GM19324 (cell line): ENCODE measurements at regions not wholly inside any gene's neighbourhood (a gene's known extent, or its start where the extent isn't known, plus 50 kb on each side); places are given as distances from the start of the nearest gene placed in this dataset.
A peak's percentile ranks its signal among the peaks of the same experiment; 100 is the strongest.
"Not testable (repeated sequence)": the region's sequence is repeated elsewhere in the genome, so short reads cannot be mapped to it uniquely, and the experiment has no call there.

Experiments
- ATAC-seq: cut with Tn5 transposase; IDR thresholded peaks from one replicate; pipeline ENCODE4 v1.9.1; 2021; ENCODE audit warnings: mild to moderate bottlenecking, moderate library complexity; ENCODE audit not compliant: unreplicated experiment, low FRiP score

DNA sequence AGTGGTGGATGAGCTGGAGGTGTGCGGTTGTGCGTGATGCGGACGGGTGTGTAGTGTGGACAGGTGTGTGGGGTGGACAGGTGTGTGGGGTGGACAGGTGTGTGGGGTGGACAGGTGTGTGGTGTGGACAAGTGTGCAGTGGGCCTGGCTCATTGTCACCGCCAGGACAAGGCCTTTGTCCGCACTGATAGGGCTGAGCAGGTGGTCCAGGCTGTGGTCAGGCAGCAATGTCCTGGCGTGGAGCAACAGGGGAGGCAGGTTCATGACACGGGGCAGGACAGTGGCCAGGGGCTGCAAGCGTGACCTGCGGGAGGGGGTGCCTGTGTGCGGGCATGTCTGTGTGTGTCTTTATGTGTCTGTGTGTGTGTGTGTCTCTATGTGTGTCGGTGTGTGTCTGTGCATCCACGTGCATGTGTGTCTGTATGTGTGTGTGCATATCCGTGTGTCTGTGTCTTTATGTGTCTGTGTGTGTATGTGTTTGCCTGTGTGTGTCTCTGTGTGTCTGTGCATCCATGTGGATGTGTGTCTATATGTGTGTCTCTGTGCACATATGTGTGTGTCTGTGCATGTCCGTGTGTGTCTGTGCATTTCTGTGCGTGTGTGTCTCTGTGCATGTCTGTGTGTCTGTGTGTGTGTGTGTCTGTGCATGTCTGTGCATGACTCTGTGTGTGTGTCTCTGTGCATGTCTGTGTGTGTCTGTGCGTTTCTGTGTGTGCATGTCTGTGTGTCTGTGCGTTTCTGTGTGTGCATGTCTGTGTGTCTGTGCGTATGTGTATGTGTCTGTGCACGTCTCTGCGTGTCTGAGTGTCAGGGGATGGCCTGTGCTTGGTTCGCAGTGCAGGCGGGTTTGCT, 161.0 kb downstream of the TMEM121 start:
- ATAC-seq: not testable (repeated sequence)

DNA sequence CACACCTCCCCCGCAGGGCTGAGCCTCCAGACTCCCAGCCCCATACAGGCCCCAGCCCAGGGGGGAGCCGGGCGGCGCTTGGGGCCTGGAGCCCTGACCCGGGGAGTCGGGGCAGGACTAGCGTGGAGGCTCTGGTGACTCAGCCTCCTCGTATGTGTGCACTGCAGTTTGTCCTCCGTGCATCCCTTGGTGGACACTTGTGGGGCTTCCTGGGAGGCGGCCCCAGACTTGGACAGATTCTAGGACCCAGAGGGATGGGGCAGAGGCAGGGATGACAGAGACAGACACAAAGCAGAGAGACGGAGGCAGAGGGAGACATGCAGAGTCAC, 161.6 kb downstream of the TMEM121 start:
- ATAC-seq: peak; percentile 32

DNA sequence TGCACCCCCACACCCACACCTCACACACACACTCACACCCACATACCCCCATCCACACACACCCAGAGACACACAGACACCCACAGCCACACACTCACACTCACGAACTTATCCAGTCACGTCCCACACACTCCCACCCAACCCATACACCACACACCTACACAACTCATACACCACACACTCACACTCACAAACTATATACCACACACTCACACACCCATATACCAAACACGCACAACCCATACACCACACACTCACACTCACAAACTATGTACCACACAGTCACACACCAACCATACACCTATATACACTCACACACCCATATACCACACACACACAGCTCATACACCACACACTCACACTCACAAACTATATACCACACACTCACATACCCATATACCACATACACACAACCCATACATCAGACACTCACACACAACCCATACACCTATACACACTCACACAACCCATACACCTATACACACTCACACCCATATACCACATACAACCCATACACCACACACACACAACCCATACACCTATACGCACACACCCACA, 162.4 kb downstream of the TMEM121 start:
- ATAC-seq: not testable (repeated sequence)

DNA sequence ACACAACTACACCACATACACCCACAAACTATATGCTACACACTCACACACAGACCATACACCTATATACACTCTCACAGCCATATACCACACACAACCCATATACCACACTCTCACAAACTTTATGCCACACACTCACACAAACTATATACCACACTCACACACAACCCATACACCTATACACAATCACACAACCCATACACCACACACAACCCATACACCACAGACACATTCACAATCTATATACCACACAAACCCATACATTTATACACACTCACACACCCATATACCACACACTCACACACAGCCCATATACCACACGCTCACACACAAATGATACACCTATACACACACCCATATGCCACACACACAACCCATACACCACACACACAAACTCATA, 163.3 kb downstream of the TMEM121 start:
- ATAC-seq: no peak

DNA sequence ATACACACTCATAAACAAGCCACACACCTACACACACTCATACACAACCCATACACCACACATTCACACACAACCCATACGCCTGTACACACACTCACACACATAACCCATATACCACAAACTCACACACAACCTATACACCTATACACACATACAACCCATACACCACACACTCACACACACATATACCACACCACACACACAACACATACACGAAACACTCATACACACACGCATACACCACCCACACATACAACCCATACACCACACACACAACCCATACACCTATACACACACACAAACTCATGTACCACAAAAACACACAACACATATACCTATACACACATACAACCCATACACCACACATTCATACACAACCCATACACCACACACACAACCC, 164.3 kb downstream of the TMEM121 start:
- no peak for ATAC-seq

DNA sequence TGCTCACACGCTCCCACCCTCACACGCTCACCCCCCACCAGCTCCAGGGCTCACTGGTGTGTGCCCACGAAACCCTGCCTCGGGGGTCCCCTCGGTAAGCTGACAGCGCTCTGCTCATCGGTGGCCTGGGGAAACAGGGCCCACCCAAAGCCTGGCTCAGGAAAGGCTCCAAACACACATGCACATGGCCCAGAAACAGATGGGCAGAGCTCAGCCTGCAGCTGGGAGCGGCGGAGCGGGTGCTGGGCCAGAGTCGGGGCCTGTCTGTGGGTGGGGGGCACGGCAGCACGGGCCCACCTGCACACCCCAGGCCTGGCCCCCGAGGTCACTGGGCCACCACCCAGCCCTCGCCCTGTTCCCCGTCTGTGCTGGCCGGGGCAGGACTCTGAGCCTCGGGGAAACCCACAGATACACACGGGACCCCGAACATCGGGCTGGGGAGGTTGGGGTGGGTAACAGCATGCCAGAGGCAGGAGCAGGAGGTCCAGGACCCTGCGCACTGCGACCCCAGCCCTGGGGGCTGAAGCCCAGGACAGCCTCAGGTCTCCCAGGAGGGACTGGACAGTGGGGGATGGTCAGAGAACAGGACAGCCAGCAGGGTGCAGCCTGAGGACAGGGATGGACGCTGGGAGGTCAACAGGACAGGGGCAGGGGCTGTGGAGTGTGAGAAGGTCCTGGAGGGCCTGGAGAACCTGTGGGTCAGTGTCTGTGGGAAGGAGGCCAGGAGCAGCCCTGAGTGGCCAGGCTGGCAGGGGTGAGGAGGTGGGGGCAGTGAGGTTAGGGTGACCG, 165.1 kb downstream of the TMEM121 start:
- not testable (repeated sequence) for ATAC-seq

DNA sequence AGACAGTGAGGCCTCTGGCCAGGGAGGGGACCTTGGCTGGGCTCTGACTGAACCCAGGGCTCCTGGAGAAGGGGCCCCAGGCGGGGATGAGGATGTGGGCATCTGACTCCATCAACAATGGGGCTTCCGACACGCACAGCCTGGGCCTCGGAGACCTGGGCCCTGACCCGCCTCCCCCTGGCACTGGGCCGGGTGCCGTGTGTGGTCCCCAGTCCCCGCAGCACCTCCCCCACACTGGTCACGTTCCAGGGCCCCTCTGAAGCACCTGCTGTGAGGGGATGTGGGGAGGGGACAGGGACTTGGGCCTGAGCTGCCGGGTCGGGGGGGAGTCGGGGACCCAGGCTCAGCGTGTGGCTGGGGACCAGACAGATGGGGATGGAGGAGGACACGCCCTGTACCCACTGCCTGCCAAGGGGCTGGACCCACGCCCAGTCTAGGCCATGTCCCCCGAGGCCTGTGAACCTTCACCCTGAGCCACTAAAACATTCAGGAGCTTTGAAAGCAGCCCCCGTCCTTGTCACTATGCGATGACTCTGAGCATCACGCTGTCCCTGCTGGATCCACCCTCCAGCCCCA, 165.8 kb downstream of the TMEM121 start:
- ATAC-seq: not testable (repeated sequence)

DNA sequence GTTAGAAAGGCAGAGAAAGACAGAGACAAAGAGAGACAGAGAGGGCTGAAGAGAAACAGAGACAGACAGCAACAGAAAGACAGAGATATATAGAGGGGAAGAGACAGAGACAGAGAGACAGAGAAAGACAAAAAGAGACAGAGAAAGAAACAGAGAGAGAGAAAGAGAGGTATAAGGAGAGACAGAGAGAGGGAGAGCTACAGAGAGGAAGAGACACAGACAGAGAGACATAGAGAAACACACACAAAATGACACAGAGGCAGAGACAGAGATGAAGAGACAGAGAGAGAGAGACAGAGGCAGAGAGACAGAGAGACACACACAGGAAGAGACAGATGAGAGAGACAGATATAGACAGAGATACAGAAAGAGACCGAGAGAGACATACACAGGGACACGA, 168.6 kb downstream of the TMEM121 start:
- ATAC-seq: no peak

DNA sequence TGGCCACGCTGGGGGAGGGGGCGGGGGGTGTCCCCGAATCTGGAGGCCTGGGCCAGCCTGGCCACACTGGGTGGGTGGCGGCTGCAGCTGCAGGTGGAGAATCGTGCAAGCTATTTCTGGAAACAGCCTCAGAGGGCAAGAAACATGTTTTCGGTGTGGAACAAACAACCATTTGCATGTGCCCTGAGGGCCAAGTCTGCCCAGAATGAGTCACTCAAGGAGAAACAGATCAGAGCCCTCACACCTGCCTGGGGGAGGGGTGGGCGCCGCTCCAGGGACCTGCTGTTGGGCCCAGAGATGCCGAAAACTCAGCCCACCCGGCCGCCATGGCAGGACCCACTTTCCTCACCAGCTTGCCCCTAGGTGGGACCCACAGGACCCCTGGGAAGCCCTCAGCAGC, 170.0 kb downstream of the TMEM121 start:
- ATAC-seq: peak; percentile 60

DNA sequence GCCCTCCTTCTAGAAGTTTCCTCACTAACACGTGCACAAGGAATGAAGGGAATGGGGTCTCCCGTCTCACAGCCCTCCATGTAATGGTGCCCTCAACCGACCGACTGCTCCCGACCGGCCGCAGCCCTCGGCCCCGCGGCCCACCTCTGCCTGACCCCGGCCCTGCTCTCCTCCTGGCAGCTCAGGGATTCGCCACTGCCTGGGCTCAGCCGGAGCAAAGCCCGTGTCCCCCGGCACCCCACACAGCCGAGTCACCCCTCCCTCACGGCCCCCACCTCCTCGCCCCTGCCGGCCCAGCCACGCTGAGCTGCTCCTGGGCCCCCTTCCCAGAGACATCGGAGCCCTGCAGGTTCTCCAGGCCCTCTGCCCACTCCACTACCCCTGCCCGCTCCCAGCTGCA, 171.0 kb downstream of the TMEM121 start:
- not testable (repeated sequence) for ATAC-seq

DNA sequence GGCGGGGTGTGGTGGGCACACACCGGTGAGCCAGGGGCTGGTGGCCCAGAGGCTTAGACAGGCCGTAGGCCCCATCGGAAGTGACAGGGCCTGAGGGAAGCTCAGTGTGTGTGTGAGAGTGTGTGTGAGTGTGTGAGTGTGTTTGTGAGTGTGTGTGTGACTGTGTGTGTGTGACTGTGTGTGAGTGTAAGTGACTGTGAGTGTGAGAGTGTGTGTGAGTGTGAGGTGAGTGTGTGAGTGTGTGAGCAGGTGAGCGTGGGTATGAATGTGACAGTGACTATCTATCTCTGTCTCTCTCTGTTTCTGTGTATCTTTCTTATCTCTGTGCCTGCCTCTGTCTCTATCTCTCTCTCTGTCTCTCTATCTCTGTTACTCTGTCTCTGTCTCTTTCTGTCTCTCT, 171.6 kb downstream of the TMEM121 start:
- not testable (repeated sequence) for ATAC-seq

DNA sequence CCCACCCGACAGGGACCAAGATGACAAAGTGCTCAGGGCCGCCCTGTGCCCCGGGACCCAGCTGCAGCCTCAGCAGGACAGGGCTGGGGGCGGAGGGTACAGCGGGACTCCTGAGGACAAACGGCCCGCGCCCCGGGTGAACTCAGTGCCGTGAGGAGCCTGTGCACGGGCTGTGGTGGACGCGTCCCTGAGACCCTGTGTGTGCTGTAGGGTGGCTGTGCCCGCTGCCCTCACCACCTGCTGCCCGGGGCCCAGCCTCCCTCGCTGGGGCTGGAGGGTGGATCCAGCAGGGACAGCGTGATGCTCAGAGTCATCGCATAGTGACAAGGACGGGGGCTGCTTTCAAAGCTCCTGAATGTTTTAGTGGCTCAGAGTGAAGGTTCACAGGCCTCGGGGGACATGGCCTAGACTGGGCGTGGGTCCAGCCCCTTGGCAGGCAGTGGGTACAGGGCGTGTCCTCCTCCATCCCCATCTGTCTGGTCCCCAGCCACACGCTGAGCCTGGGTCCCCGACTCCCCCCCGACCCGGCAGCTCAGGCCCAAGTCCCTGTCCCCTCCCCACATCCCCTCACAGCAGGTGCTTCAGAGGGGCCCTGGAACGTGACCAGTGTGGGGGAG, 172.7 kb downstream of the TMEM121 start:
- ATAC-seq: not testable (repeated sequence)

DNA sequence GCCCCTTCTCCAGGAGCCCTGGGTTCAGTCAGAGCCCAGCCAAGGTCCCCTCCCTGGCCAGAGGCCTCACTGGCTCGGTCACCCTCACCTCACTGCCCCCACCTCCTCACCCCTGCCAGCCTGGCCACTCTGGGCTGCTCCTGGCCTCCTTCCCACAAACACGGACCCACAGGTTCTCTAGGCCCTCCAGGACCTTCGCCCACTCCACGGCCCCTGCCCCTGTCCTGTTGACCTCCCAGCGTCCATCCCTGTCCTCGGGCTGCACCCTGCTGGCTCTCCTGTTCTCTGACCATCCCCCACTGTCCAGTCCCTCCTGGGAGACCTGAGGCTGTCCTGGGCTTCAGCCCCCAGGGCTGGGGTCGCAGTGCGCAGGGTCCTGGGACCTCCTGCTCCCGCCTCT, 173.3 kb downstream of the TMEM121 start:
- not testable (repeated sequence) for ATAC-seq

DNA sequence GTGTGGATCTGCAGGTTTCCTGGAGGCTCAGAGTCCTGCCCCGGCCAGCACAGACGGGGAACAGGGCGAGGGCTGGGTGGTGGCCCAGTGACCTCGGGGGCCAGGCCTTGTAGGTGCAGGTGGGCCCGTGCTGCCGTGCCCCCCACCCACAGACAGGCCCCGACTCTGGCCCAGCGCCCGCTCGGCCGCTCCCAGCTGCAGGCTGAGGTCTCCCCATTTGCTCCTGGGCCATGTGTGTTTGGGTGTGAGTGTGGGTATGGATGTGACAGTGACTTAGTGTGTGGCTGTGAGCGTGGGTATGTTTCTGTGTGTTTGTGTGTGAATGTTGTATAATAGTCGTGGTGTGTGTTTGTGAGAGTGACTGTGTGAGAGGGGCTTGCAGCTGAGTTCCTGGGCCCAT, 173.8 kb downstream of the TMEM121 start:
- ATAC-seq: not testable (repeated sequence)

DNA sequence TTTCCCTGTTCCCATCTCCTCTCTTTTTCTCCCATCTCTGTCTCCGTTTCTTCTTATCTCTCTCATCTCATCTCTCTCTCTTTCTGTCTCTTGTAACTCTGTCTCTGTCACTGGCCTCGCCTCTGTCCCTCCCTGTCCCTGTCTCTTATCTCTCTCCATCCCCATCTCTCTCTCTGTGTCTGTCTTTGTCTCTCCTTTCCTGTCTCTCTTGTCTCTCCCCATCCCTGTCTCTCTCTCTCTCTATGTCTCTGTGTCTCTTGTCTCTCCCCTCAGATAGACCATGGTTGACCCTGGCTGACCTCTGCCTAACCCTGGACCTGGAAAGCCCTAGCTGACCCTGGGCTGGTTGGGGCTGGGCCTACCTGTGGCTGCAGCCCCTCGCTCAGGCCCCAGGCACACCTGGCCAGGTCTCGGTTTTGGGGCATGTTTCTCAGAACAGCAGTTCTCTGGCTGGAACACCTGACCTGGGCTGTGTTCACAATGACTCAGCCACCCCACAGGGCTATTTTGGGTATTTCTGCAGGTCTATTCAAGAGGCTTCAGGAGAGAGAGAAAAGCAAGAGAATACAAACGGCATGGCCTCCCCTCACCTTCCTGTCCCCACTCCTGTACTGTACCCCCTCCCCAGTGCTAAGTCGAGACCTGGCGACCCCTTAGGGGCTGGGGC, 174.4 kb downstream of the TMEM121 start:
- ATAC-seq: peak; percentile 42

DNA sequence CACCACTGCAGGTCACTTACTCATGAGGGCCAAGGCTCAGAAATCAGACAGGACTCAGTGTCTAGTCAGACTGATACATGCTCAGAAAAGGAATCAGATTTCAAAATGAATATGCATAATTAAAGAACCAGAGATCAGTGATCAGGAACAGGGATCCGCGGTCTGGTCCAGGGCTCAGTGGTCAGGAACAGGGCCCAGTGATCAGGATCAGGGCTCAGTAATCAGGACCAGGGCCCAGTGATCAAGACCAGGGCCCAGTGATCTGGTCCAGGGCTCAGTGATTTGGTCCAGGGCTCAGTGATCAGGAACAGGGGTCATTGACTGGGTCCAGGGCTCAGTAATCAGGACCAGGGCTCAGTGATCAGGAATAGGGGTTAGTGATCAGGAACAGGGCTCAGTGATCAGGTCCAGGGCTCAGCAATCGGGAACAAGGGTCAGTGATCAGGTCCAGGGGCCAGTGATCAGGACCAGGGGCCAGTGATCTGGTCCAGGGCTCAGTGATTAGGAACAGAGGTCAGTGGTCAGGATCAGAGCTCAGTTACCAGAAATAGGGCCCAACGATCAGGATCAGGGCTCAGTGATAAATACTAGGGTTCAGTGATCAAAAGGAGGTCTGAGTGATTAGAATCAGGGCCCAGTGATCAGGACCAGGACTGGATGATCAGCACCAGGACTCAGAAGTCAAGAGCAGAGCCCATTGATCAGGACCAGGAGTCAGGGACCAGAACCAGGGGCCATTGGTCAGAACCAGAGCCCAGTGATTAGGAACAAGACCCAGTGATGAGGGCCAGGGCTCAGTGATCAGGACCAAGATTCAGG, 175.3 kb downstream of the TMEM121 start:
- no peak for ATAC-seq

DNA sequence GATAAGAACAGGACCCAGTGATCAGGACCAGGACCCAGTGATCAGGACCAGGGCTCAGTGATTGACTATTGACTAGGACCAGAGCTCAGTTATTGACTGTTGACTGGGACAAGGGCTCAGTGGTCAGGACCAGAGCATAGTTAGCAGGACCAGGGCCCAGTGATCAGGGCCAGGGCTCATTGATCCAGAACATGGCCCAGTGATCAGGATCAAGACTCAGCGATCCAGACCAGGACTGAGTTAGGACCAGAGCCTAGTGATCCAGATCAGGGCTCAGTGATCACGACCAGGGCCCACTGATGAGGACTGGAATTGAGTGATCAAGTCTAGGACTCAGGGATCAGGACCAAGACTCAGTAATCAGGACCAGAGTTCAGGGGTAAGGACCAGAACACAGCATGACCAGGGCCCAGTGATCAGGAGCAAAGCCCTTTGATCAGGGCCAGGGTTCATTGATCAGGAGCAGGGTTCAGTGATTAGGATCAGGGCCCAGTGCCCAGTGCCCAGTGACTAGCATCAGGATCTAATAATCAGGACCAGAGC, 176.0 kb downstream of the TMEM121 start:
- ATAC-seq: no peak

DNA sequence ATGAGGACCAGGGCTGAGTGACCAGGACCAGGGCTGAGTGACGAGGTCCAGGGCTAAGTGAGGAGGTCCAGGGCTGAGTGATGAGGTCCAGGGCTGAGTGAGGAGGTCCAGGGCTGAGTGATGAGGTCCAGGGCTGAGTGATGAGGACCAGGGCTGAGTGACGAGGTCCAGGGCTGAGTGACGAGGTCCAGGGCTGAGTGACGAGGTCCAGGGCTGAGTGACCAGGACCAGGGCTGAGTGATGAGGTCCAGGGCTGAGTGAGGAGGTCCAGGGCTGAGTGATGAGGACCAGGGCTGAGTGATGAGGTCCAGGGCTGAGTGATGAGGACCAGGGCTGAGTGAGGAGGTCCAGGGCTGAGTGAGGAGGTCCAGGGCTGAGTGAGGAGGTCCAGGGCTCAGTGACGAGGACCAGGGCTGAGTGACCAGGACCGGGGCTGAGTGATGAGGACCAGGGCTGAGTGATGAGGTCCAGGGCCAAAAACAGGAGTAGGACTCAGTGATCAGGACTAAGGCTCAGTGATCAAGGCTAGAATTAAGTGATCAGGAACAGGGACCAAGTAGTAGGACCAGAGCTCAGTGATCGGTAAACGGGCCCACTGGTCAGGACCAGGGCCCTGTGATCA, 176.8 kb downstream of the TMEM121 start:
- ATAC-seq: not testable (repeated sequence)

DNA sequence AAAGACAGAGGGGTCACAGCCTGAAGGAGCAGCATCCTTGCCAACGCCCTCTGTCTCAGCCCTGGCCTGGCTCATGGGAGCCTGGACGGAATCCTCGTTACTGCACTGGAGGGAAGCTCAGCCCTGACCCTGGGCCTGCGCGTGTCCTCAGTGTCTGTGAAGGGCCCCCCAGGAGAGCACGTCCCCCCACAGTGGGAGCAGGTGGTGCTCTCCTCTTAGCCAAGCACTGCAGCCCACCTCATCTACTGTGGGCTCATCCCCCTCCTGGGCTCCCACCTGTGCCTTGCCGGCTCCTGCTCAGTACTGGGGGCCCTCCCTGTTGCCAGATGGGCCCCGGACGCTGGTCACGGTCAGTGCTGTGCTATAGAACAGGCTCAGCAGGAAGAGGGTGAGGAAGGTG, 177.7 kb downstream of the TMEM121 start:
- not testable (repeated sequence) for ATAC-seq
